Effector CD8-positive, alpha-beta T cell (primary cell): ENCODE measurements at regions not wholly inside any gene's neighbourhood (a gene's known extent, or its start where the extent isn't known, plus 50 kb on each side); places are given as distances from the start of the nearest gene placed in this dataset.
A peak's percentile ranks its signal among the peaks of the same experiment; 100 is the strongest.

Experiments used
- DNase-seq: peaks from one replicate; lab custom pipeline; 2025; lab: John Stamatoyannopoulos, UW

GRCh38 chr7:131225619-131226513 is 101.8 kb upstream of the MKLN1 start:
- DNase-seq: no peak

- DNase-seq: no peak
Observed at GRCh38 chr7:131226514-131226865, 101.2 kb upstream of the MKLN1 start.

- peak; percentile 6 for DNase-seq
Observed at GRCh38 chr7:131231381-131232220, 96.1 kb upstream of the MKLN1 start.

- no peak for DNase-seq
Observed at GRCh38 chr7:131232768-131233167, 94.9 kb upstream of the MKLN1 start.

- no peak for DNase-seq
Observed at GRCh38 chr7:131233193-131233592, 94.5 kb upstream of the MKLN1 start.

- no peak for DNase-seq
Observed at GRCh38 chr7:131234719-131235488, 92.8 kb upstream of the MKLN1 start.

GRCh38 chr7:131235489-131236317 is 92.0 kb upstream of the MKLN1 start:
- DNase-seq: peak; percentile 12

GRCh38 chr7:131236318-131236672 is 91.4 kb upstream of the MKLN1 start:
- DNase-seq: no peak

GRCh38 chr7:131238347-131238931 is 89.2 kb upstream of the MKLN1 start:
- no peak for DNase-seq

GRCh38 chr7:131241386-131241785 is 86.3 kb upstream of the MKLN1 start:
- no peak for DNase-seq

GRCh38 chr7:131242123-131242650 is 85.5 kb upstream of the MKLN1 start:
- no peak for DNase-seq

- no peak for DNase-seq
Observed at GRCh38 chr7:131244259-131244852, 83.3 kb upstream of the MKLN1 start.

- DNase-seq: no peak
Observed at GRCh38 chr7:131249003-131249402, 78.7 kb upstream of the MKLN1 start.

GRCh38 chr7:131249483-131249882 is 78.2 kb upstream of the MKLN1 start:
- no peak for DNase-seq

- DNase-seq: no peak
Observed at GRCh38 chr7:131250331-131250730, 77.3 kb upstream of the MKLN1 start.

GRCh38 chr7:131251371-131251770 is 76.3 kb upstream of the MKLN1 start:
- no peak for DNase-seq

- DNase-seq: no peak
Observed at GRCh38 chr7:131252976-131253375, 74.7 kb upstream of the MKLN1 start.

GRCh38 chr7:131254211-131254610 is 73.5 kb upstream of the MKLN1 start:
- no peak for DNase-seq

- DNase-seq: no peak
Observed at GRCh38 chr7:131255242-131255641, 72.4 kb upstream of the MKLN1 start.

- DNase-seq: no peak
Observed at GRCh38 chr7:131261476-131261994, 66.1 kb upstream of the MKLN1 start.
